ENCODE measurements at regions not wholly inside any gene's neighbourhood (a gene's known extent, or its start where the extent isn't known, plus 50 kb on each side); places are given as distances from the start of the nearest gene placed in this dataset.

DNA sequence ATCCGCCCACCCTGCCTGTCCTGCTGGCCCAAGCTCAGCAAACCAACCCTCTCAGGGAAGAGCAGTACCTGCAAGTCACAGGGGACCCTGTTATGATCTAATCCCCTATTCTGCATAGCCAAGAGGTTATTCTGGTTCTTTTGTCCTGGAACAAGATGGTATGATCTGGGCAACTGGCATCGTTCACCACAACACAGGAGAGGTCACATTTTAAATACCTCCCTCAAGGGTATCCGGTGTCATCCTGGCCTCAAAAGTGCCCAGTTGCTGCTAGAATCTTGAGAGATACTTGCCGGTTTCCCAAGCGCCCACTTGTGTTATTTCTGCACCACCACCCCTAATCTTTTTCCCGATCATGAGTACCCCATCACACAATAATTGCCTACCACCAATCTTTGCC is 497.5 kb downstream of the BCOR start:
- no peak overlapping the region for H3K4me3 Mint-ChIP-seq
- Histone ChIP-seq H3K27me3 (ENCODE audit: control insufficient read depth, insufficient read depth, low read length, poor library complexity, severe bottlenecking) (no peaks in the 10 kb centered on the region), H3K9me3 (ENCODE audit: control insufficient read depth, low read length) (no peaks in the 10 kb centered on the region), H3K9ac (ENCODE audit: extremely low read depth, low read length, poor library complexity, severe bottlenecking) (no peak overlapping the region), H3K27ac (ENCODE audit: low read depth, low read length) (no peak overlapping the region), H3K4me3 (ENCODE audit: low read length) (no peak overlapping the region), H3K4me1 (ENCODE audit: control insufficient read depth, insufficient read depth, low read length) (no peaks in the 10 kb centered on the region), H3K36me3 (ENCODE audit: control insufficient read depth, insufficient read depth, low read length) (no peaks in the 10 kb centered on the region)
- peaks cover 12% of the 10 kb centered on the region for H3K9me3 Mint-ChIP-seq
- H3K36me3 Mint-ChIP-seq (ENCODE audit: low read depth): no peaks in the 10 kb centered on the region
- 93% methylated on average over 6 of the region's 6 CpGs; no CpG with 5 or more reads in 1 of the 2 experiments for WGBS, 2 experiments (ENCODE audit: insufficient coverage in 1 of 2, insufficient read length in 1 of 2)
- H3K27ac Mint-ChIP-seq: no peak overlapping the region
- peaks cover 3% of the 10 kb centered on the region for H3K4me1 Mint-ChIP-seq
- no peak for DNase-seq
- no peak for TF ChIP-seq CTCF (conservative IDR thresholded peaks at IDR 0.05)
- H3K27me3 Mint-ChIP-seq (ENCODE audit: insufficient read depth): peaks cover 5% of the 10 kb centered on the region

DNA sequence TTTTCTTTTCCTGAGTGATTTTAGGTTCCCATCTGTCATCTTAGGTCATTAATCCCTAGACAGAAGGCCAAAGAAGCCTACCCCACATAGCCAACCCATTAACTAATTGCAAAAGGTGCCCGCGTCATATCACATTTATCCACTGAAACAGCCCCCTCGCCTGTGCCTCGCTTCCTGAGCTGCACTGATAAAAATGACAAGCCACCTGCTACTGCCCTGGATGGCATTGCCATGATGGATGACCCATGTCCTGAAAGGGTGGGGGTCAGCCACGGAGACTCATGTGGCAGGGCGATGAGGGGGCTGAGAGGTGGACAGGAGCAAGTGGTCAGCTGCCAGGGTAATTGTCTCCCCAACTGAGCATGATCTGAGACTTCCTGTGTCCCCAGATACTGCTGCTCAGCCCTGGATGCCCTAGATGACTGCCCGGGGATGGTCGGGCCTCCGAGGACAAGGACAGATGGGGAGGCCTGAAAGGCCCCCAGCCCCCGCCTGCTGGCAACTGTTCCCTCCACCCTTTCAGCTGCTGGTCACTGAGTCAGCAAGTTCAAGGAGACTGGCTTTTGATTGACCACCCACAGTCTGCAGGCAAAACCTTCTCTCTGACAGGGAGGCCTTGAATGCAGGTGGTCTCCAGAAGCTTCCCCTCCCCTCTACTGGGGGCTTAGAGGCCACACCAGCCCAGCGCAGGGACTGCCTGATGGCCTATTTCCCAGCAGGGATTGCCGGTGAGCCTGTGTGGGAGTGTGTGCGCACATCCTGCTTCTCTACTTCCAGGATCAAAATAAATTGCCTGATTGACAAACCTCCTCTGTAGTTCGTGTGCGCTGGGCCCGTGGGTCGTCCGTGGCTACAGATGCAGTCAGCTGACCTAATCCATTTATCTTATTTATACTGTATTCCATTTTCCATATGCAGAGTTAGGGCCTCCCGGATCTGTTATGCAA is 496.3 kb downstream of the BCOR start:
- no peaks in the 10 kb centered on the region for H3K4me1 ChIP-seq (ENCODE audit: control insufficient read depth, insufficient read depth, low read length)
- H3K27me3 ChIP-seq (ENCODE audit: control insufficient read depth, insufficient read depth, low read length, poor library complexity, severe bottlenecking): no peaks in the 10 kb centered on the region
- no peak overlapping the region for H3K4me3 ChIP-seq (ENCODE audit: low read length)
- Mint-ChIP-seq H3K36me3 (ENCODE audit: low read depth) (no peaks in the 10 kb centered on the region), H3K4me1 (peaks cover 3% of the 10 kb centered on the region), H3K4me3 (no peak overlapping the region), H3K27me3 (ENCODE audit: insufficient read depth) (peaks cover 4% of the 10 kb centered on the region), H3K27ac (no peak overlapping the region), H3K9me3 (peaks cover 16% of the 10 kb centered on the region)
- no peak for TF ChIP-seq CTCF (conservative IDR thresholded peaks at IDR 0.05)
- H3K9me3 ChIP-seq (ENCODE audit: control insufficient read depth, low read length): no peaks in the 10 kb centered on the region
- DNase-seq: no peak
- H3K27ac ChIP-seq (ENCODE audit: low read depth, low read length): no peak overlapping the region
- no peaks in the 10 kb centered on the region for H3K36me3 ChIP-seq (ENCODE audit: control insufficient read depth, insufficient read depth, low read length)
- H3K9ac ChIP-seq (ENCODE audit: extremely low read depth, low read length, poor library complexity, severe bottlenecking): no peak overlapping the region
- 75 to 82% methylated on average over 7 to 15 of the region's 19 CpGs for WGBS, 2 experiments (ENCODE audit: insufficient coverage in 1 of 2, insufficient read length in 1 of 2)

DNA sequence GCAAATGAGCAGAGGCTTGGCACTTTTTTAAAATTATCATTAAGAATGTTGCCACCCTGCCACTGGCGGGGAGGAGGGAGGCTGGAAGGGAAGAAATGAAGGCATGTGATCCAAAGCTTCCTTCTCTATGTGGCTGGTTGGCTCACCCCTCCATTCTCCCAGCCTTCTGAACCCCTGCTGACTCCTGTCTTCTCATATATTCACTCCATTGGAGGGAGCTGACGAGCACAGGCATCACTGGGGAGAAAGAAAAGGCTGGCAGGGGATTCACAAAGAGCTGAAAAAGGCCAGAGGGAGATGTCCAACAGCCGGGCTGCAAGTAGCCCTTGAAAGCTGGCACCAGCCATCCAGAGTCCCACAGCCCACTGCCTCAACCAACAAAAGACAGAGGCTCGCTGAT is 495.6 kb downstream of the BCOR start:
- no peak for DNase-seq
- H3K4me1 ChIP-seq (ENCODE audit: control insufficient read depth, insufficient read depth, low read length): no peaks in the 10 kb centered on the region
- no peaks in the 10 kb centered on the region for H3K9me3 ChIP-seq (ENCODE audit: control insufficient read depth, low read length)
- Mint-ChIP-seq H3K9me3 (peaks cover 22% of the 10 kb centered on the region), H3K27ac (no peak overlapping the region), H3K4me1 (peaks cover 3% of the 10 kb centered on the region), H3K4me3 (no peak overlapping the region), H3K27me3 (ENCODE audit: insufficient read depth) (peaks cover 4% of the 10 kb centered on the region), H3K36me3 (ENCODE audit: low read depth) (no peaks in the 10 kb centered on the region)
- H3K4me3 ChIP-seq (ENCODE audit: low read length): no peak overlapping the region
- 80% methylated on average over 1 of the region's 4 CpGs; no CpG with 5 or more reads in 1 of the 2 experiments for WGBS, 2 experiments (ENCODE audit: insufficient coverage in 1 of 2, insufficient read length in 1 of 2)
- no peak overlapping the region for H3K9ac ChIP-seq (ENCODE audit: extremely low read depth, low read length, poor library complexity, severe bottlenecking)
- no peaks in the 10 kb centered on the region for H3K36me3 ChIP-seq (ENCODE audit: control insufficient read depth, insufficient read depth, low read length)
- no peaks in the 10 kb centered on the region for H3K27me3 ChIP-seq (ENCODE audit: control insufficient read depth, insufficient read depth, low read length, poor library complexity, severe bottlenecking)
- no peak for TF ChIP-seq CTCF (conservative IDR thresholded peaks at IDR 0.05)
- H3K27ac ChIP-seq (ENCODE audit: low read depth, low read length): no peak overlapping the region

Measured in endodermal cell (in vitro differentiated cells).